Mucosa of stomach (tissue), 1 donor: ENCODE measurements at regions not wholly inside any gene's neighbourhood (a gene's known extent, or its start where the extent isn't known, plus 50 kb on each side); places are given as distances from the start of the nearest gene placed in this dataset.

Source experiments
- H3K27me3 ChIP-seq: one replicate; pipeline ENCODE4 v1.7.0; 2013; ENCODE audit warnings: mild to moderate bottlenecking, low read length; ENCODE audit not compliant: control insufficient read depth, insufficient read depth
- H3K36me3 ChIP-seq: one replicate; pipeline ENCODE4 v1.7.0; 2013; ENCODE audit warnings: low read length; ENCODE audit not compliant: control insufficient read depth, insufficient read depth
- H3K4me1 ChIP-seq: one replicate; pipeline ENCODE4 v1.7.0; 2013; ENCODE audit warnings: mild to moderate bottlenecking, low read length; ENCODE audit not compliant: control insufficient read depth, insufficient read depth
- H3K4me3 ChIP-seq: one replicate; pipeline ENCODE4 v1.7.0; 2013; ENCODE audit warnings: low read length
- H3K9ac ChIP-seq: one replicate; pipeline ENCODE4 v1.7.0; 2013; ENCODE audit warnings: mild to moderate bottlenecking, low read length, moderate library complexity
- H3K9me3 ChIP-seq: one replicate; pipeline ENCODE4 v1.7.0; 2013; ENCODE audit warnings: mild to moderate bottlenecking, low read length, moderate library complexity; ENCODE audit not compliant: control insufficient read depth
- donor health status: Pancreatic carcinoma.

DNA sequence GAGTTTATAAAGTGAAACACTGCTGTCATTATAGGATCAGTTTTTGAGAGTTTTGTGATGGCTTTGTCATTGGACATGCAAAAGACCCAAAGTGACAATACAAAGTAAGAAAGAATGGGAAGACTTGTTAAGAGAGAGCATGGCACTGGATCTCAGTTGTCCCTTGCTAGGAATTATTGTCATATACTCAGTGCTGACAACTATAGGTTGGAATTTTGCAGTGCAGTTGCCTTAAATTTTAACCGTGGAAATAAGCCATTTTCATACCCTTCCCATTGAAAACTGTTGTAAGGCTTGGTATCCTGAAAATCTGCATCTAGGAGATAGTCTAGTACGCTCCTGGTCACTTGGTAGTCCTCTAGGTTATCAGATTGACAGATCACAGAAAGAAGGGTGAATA, 1156.7 kb downstream of the GATA3 start:
- H3K9me3 ChIP-seq: no peaks in the 10 kb centered on the region

DNA sequence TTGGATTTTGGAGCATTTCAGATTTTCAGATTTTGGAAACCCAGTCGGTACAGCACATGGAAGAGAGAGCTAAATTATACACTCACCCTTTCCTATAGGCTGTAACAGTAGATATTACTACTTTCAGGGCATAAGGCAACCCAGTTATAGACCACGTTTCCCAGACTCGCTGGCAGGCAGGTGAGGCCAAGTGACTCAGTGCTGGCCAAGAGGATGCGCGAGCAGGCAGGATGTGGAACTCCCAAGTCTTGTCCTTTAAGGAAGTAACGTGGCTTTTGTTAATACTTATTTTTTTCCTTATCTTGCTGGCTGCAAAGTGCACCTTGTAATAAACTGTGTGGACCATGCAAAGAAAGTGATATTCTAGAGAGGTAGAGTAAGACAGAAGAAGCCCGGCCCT, 1160.1 kb downstream of the GATA3 start:
- Histone ChIP-seq H3K4me3 (no peak overlapping the region), H3K4me1 (no peaks in the 10 kb centered on the region), H3K36me3 (no peaks in the 10 kb centered on the region), H3K27me3 (no peaks in the 10 kb centered on the region), H3K9ac (no peak overlapping the region), H3K9me3 (no peaks in the 10 kb centered on the region)

More for the DNA sequence above, 1156.7 kb downstream of the GATA3 start:
- Histone ChIP-seq H3K27me3 (no peaks in the 10 kb centered on the region), H3K36me3 (no peaks in the 10 kb centered on the region), H3K9ac (no peak overlapping the region), H3K4me3 (no peak overlapping the region), H3K4me1 (no peaks in the 10 kb centered on the region)

DNA sequence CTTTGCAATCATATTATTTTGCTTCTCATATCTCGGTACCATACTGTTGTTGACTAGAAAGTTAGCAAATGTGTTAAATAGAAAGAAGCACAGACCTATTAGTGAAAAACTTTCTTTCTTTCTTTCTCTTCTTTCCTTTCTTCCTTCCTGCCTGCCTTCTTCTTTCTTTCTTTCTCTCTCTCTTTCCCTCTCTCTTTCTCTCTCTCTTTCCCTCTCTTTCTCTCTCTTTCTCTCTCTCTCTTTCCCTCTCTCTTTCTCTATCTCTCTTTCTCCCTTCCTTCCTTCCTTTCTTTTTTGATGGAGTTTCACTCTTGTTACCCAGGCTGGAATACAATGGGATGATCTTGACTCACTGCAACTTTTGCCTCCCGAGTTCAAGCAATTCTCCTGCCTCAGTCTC, 1160.6 kb downstream of the GATA3 start:
- Histone ChIP-seq H3K27me3 (no peaks in the 10 kb centered on the region), H3K36me3 (no peaks in the 10 kb centered on the region), H3K4me3 (no peak overlapping the region), H3K4me1 (no peaks in the 10 kb centered on the region), H3K9me3 (no peaks in the 10 kb centered on the region), H3K9ac (no peak overlapping the region)

DNA sequence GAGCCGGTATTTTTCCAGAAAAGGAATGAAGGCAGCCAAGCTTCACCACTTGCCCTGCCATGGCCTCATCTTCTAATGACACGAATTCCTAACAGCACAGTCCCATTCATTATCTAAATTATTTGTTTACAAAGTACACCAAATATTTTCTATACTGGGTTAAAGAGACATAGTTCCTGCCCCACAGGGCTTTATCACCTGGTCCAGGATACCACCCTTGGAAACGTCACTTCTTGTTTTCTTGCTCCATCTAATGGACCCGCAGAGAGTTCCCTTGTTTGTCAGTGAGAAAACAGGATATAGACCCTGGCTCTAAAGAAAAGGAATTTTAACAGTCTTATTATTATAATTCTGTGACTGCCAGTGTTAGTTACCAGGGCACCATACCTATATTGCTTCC, 1165.4 kb downstream of the GATA3 start:
- H3K4me3 ChIP-seq: no peak overlapping the region
- no peak overlapping the region for H3K9ac ChIP-seq
- H3K36me3 ChIP-seq: no peaks in the 10 kb centered on the region
- H3K27me3 ChIP-seq: no peaks in the 10 kb centered on the region
- no peaks in the 10 kb centered on the region for H3K4me1 ChIP-seq
- H3K9me3 ChIP-seq: no peaks in the 10 kb centered on the region

- no peak overlapping the region for H3K9ac ChIP-seq
- no peaks in the 10 kb centered on the region for H3K4me1 ChIP-seq
- H3K27me3 ChIP-seq: no peaks in the 10 kb centered on the region
- no peak overlapping the region for H3K4me3 ChIP-seq
- H3K9me3 ChIP-seq: no peaks in the 10 kb centered on the region
- no peaks in the 10 kb centered on the region for H3K36me3 ChIP-seq
Observed at GRCh38 chr10:9222917-9223316, 1168.4 kb downstream of the GATA3 start.

DNA sequence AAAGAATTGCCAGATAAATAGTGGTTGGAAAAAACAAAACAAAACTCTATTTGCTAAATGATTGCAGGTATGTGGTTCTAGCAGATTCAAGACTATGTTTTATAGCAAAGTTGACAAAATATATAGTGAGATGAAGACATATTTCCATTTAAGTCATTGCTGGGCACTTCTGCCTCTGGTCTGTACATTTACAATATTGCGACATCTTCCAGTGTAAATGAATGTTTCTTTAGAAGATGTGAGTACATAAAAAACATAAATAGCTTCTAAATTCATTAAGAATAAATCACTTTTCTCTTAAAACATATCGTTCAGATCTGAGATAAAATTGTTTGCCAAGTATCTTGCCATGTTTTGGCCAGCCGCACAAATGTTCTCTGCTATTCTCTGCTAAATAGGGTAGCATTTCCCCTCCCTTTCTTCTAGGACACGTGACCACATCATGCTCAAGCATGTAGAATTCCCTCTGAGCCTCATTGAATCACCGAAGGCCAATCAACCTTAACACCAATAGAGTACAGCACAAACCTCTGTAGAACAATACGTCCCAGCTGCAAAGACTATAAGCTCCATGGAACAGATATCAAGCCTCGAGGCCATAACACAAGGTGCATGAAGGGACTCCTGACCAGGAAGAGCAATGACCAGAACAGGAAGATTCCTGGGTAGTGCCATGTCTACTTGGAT, 1173.3 kb downstream of the GATA3 start:
- no peaks in the 10 kb centered on the region for H3K36me3 ChIP-seq
- no peaks in the 10 kb centered on the region for H3K27me3 ChIP-seq
- no peak overlapping the region for H3K9ac ChIP-seq
- H3K4me3 ChIP-seq: no peak overlapping the region
- no peaks in the 10 kb centered on the region for H3K4me1 ChIP-seq
- H3K9me3 ChIP-seq: no peaks in the 10 kb centered on the region

GRCh38 chr10:9228771-9229170, 1174.3 kb downstream of the GATA3 start:
- Histone ChIP-seq H3K36me3 (no peaks in the 10 kb centered on the region), H3K27me3 (no peaks in the 10 kb centered on the region), H3K9ac (no peak overlapping the region), H3K4me1 (no peaks in the 10 kb centered on the region), H3K9me3 (no peaks in the 10 kb centered on the region), H3K4me3 (no peak overlapping the region)

GRCh38 chr10:9229702-9230244, 1175.3 kb downstream of the GATA3 start:
- Histone ChIP-seq H3K36me3 (no peaks in the 10 kb centered on the region), H3K27me3 (no peaks in the 10 kb centered on the region), H3K4me3 (no peak overlapping the region), H3K9me3 (no peaks in the 10 kb centered on the region), H3K9ac (no peak overlapping the region), H3K4me1 (no peaks in the 10 kb centered on the region)

GRCh38 chr10:9230625-9231024, 1176.1 kb downstream of the GATA3 start:
- Histone ChIP-seq H3K9ac (no peak overlapping the region), H3K4me1 (no peaks in the 10 kb centered on the region), H3K36me3 (no peaks in the 10 kb centered on the region), H3K4me3 (no peak overlapping the region), H3K9me3 (no peaks in the 10 kb centered on the region), H3K27me3 (no peaks in the 10 kb centered on the region)

- Histone ChIP-seq H3K9me3 (no peaks in the 10 kb centered on the region), H3K4me1 (no peaks in the 10 kb centered on the region), H3K36me3 (no peaks in the 10 kb centered on the region), H3K4me3 (no peak overlapping the region), H3K27me3 (no peaks in the 10 kb centered on the region), H3K9ac (no peak overlapping the region)
Observed at GRCh38 chr10:9234191-9234590, 1179.7 kb downstream of the GATA3 start.

DNA sequence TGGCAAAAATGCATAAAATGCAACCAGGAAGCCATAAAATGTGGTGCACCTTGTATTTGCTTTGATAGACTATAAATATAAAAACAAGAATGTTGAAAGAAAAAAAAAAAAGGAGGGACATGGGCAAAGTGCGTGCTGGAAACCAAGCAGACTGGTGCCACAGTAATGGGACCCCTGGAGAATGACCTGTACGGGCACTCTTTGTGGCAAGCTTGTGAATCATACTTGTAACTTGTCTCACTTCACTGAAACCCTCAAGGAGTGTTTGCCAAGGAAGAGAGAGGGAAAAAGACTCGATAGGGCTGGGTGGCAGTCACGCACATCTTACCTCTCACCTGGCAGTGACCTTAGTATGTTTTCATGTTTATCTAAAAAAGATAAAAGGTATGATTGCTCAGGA, 1183.6 kb downstream of the GATA3 start:
- Histone ChIP-seq H3K36me3 (no peaks in the 10 kb centered on the region), H3K4me1 (no peaks in the 10 kb centered on the region), H3K9me3 (no peaks in the 10 kb centered on the region), H3K4me3 (no peak overlapping the region), H3K27me3 (no peaks in the 10 kb centered on the region), H3K9ac (no peak overlapping the region)

DNA sequence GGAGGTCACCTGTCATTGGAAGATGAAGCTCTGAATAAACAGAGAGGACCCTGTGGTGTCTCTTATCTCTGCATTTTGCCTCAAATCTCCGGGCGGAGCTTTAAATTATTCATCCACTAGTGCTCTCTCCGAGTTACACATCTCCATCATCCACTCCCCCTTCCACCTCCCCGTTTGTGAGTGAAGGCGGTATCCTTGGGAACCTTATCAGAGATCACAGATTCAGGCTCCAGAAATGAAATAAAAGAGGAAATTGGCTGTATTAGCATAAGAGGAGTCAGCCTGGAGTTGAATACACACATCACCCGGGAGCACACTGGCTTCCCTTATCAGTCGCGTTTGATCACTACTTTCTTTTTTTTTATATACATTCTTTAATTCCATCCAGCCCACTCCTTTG, 1184.8 kb downstream of the GATA3 start:
- Histone ChIP-seq H3K36me3 (no peaks in the 10 kb centered on the region), H3K27me3 (no peaks in the 10 kb centered on the region), H3K4me1 (no peaks in the 10 kb centered on the region), H3K9me3 (no peaks in the 10 kb centered on the region), H3K4me3 (no peak overlapping the region), H3K9ac (no peak overlapping the region)
